Vagina (tissue), 2 donors: ENCODE measurements at regions not wholly inside any gene's neighbourhood (a gene's known extent, or its start where the extent isn't known, plus 50 kb on each side); places are given as distances from the start of the nearest gene placed in this dataset.

Experiments used
- DNase-seq, 2 donors: peaks; one replicate each; pipeline ENCODE4 v3.0.0-alpha.2; 2017; ENCODE audit errors: extremely low spot score in 2 of 2
- H3K27ac ChIP-seq: fragments of 200-600 bp; sonication (generic); one replicate; pipeline ENCODE4 v1.5.1; 2019
- H3K27me3 ChIP-seq: fragments of 200-600 bp; sonication (generic); one replicate; pipeline ENCODE4 v1.5.1; 2019
- H3K36me3 ChIP-seq, 2 donors: fragments of 200-600 bp; sonication (generic); one replicate each; pipeline ENCODE4 v1.5.1; 2017 to 2019
- H3K4me1 ChIP-seq: fragments of 200-600 bp; sonication (generic); one replicate; pipeline ENCODE4 v1.5.1; 2019
- H3K4me3 ChIP-seq, 2 donors: fragments of 200-600 bp; sonication (generic); 1 replicate in 1 of 2; 2 replicates in 1 of 2; pipeline ENCODE4 v1.5.1; 2016 to 2019
- H3K9me3 ChIP-seq: fragments of 200-600 bp; sonication (generic); one replicate; pipeline ENCODE4 v1.5.1; 2019
- CTCF ChIP-seq, 3 experiments: fragments of 450-650 bp in 2 of 3; fragments of 200-600 bp in 1 of 3; sonication (generic) in 1 of 3; IDR thresholded peaks; one replicate each; pipeline ENCODE4 v1.5.1; 2017 to 2019; ENCODE audit warnings: antibody characterized with exemption in 3 of 3, mild to moderate bottlenecking in 2 of 3, moderate library complexity in 2 of 3
- POLR2A ChIP-seq, 2 donors: fragments of 450-650 bp; IDR thresholded peaks; one replicate each; pipeline ENCODE4 v1.6.1; 2017; ENCODE audit warnings: antibody characterized with exemption in 2 of 2, mild to moderate bottlenecking in 2 of 2, moderate library complexity in 2 of 2
- POLR2AphosphoS5 ChIP-seq, 2 donors: sonication (generic); formaldehyde crosslinking; IDR thresholded peaks; one replicate each; pipeline ENCODE4 v1.9.0; 2017; ENCODE audit warnings: antibody characterized with exemption in 2 of 2, mild to moderate bottlenecking in 2 of 2, low read depth in 1 of 2; ENCODE audit not compliant: insufficient read depth in 1 of 2
- intact Hi-C: fragments of 100-400 bp; cut with DNase I; formaldehyde crosslinking; loops from one replicate; pipeline ENCODE4 v1.15.1; 2023

- Histone ChIP-seq H3K27ac (no peak overlapping the region), H3K27me3 (no peaks in the 10 kb centered on the region), H3K4me1 (peaks cover 5% of the 10 kb centered on the region), H3K9me3 (no peaks in the 10 kb centered on the region), H3K36me3 (no peaks in the 10 kb centered on the region), H3K4me3 (no peak overlapping the region)
- intact Hi-C loops: no loop called here
- no peak for DNase-seq
- TF ChIP-seq CTCF (IDR thresholded peaks at IDR 0.05) (no peak), POLR2A (IDR thresholded peaks at IDR 0.05) (no peak), POLR2AphosphoS5 (IDR thresholded peaks at IDR 0.05; ENCODE audit: insufficient read depth in 1 of 2, low read depth in 1 of 2) (no peak)
Measured at GRCh38 chr4:185869427-185869826, 57.4 kb upstream of the SORBS2 start.

GRCh38 chr4:185870366-185870765 lies 58.4 kb upstream of the SORBS2 start:
- Histone ChIP-seq H3K4me1 (peaks cover 5% of the 10 kb centered on the region), H3K9me3 (no peaks in the 10 kb centered on the region), H3K36me3 (no peaks in the 10 kb centered on the region), H3K27ac (no peak overlapping the region), H3K27me3 (no peaks in the 10 kb centered on the region), H3K4me3 (no peak overlapping the region)
- no peak for TF ChIP-seq POLR2A (IDR thresholded peaks at IDR 0.05)
- TF ChIP-seq POLR2AphosphoS5 (IDR thresholded peaks at IDR 0.05; ENCODE audit: insufficient read depth in 1 of 2, low read depth in 1 of 2): no peak
- DNase-seq: no peak
- intact Hi-C loops: no loop called here

GRCh38 chr4:185872747-185873380 lies 60.9 kb upstream of the SORBS2 start:
- no peak overlapping the region for H3K4me3 ChIP-seq
- H3K4me1 ChIP-seq: no peaks in the 10 kb centered on the region
- H3K36me3 ChIP-seq: no peaks in the 10 kb centered on the region
- TF ChIP-seq POLR2A (IDR thresholded peaks at IDR 0.05) (no peak), CTCF (IDR thresholded peaks at IDR 0.05) (no peak), POLR2AphosphoS5 (IDR thresholded peaks at IDR 0.05; ENCODE audit: insufficient read depth in 1 of 2, low read depth in 1 of 2) (no peak)
- no peaks in the 10 kb centered on the region for H3K27me3 ChIP-seq
- intact Hi-C loops: no loop called here
- DNase-seq: no peak
- H3K27ac ChIP-seq: no peak overlapping the region
- no peaks in the 10 kb centered on the region for H3K9me3 ChIP-seq

- no peak overlapping the region for H3K27ac ChIP-seq
- H3K4me1 ChIP-seq: no peaks in the 10 kb centered on the region
- H3K9me3 ChIP-seq: no peaks in the 10 kb centered on the region
- TF ChIP-seq CTCF (IDR thresholded peaks at IDR 0.05) (no peak), POLR2A (IDR thresholded peaks at IDR 0.05) (no peak), POLR2AphosphoS5 (IDR thresholded peaks at IDR 0.05; ENCODE audit: insufficient read depth in 1 of 2, low read depth in 1 of 2) (no peak)
- H3K4me3 ChIP-seq: no peak overlapping the region
- H3K27me3 ChIP-seq: no peaks in the 10 kb centered on the region
- intact Hi-C loops: no loop called here
- no peaks in the 10 kb centered on the region for H3K36me3 ChIP-seq
- DNase-seq: no peak
Measured at GRCh38 chr4:185874516-185875230, 62.7 kb upstream of the SORBS2 start.

GRCh38 chr4:185875316-185875907 lies 63.4 kb upstream of the SORBS2 start:
- H3K27me3 ChIP-seq: no peaks in the 10 kb centered on the region
- TF ChIP-seq POLR2A (IDR thresholded peaks at IDR 0.05): no peak
- TF ChIP-seq POLR2AphosphoS5 (IDR thresholded peaks at IDR 0.05; ENCODE audit: insufficient read depth in 1 of 2, low read depth in 1 of 2): no peak
- TF ChIP-seq CTCF (IDR thresholded peaks at IDR 0.05): no peak
- intact Hi-C loops: no loop called here
- no peak overlapping the region for H3K27ac ChIP-seq
- no peaks in the 10 kb centered on the region for H3K4me1 ChIP-seq
- no peaks in the 10 kb centered on the region for H3K36me3 ChIP-seq
- H3K4me3 ChIP-seq: no peak overlapping the region
- no peak for DNase-seq
- H3K9me3 ChIP-seq: no peaks in the 10 kb centered on the region
